ENCODE measurements at regions not wholly inside any gene's neighbourhood (a gene's known extent, or its start where the extent isn't known, plus 50 kb on each side); places are given as distances from the start of the nearest gene placed in this dataset.

DNA sequence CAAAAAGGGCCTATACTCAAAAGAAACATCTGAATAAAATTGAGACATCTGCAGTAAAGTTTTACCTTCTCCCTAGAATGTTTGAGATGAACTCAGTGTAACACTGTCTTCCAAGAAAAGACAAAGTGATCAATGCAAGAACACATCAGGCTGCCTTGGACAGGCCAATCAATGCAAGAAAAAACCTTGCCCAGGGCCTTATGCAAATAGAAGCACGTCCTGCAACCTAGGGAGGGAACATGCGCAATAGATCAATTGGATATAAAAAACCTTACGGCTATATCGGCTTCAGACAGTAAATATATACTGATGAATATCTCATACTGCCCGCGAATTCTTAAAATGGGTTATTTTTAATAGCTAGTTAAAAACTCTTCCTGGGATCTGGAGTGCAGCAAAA is 66.4 kb upstream of the POU5F2 start:
- H3K4me3 ChIP-seq (ENCODE audit: low read depth, low read length), result no peak overlapping the region
- no peak for DNase-seq (ENCODE audit: low read depth)
- TF ChIP-seq, protein P1, sequence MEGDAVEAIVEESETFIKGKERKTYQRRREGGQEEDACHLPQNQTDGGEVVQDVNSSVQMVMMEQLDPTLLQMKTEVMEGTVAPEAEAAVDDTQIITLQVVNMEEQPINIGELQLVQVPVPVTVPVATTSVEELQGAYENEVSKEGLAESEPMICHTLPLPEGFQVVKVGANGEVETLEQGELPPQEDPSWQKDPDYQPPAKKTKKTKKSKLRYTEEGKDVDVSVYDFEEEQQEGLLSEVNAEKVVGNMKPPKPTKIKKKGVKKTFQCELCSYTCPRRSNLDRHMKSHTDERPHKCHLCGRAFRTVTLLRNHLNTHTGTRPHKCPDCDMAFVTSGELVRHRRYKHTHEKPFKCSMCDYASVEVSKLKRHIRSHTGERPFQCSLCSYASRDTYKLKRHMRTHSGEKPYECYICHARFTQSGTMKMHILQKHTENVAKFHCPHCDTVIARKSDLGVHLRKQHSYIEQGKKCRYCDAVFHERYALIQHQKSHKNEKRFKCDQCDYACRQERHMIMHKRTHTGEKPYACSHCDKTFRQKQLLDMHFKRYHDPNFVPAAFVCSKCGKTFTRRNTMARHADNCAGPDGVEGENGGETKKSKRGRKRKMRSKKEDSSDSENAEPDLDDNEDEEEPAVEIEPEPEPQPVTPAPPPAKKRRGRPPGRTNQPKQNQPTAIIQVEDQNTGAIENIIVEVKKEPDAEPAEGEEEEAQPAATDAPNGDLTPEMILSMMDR (IDR thresholded peaks at IDR 0.05; ENCODE audit: insufficient read depth, low read depth, low read length), result no peak

DNA sequence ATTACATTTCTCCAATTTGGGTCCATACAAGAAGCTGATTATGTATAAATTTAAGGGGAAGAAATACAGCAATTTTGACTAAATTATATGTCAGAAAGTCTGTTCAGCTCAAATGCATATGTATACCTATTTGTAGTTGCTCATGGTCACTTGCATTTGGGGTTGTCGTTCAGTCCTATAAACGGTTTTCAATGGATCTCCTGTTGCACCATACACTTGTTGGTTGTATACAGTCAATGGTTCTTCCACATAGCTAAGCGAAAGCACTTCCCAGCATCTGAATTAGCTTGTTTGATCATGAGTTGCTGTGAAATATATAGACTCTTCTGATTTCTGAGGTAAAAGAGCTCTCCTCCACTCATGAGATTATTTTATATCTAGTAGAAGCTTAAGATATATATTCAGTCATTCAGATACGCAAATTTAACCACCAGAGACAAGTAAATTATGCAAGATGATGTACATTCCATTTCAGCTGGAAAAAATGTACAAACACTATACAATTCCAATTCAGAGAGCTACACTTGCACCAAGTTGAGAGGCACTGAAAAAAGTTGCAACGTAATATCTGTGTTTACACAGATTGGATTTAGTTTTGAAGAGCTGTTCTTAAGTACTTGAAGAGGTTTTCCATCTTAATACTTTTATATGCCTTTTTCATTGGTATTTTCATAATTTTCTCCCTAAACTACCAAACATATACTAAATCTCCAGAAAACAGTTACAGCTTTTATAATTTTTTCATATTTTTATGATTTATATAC is 64.4 kb upstream of the POU5F2 start:
- H3K4me3 ChIP-seq (ENCODE audit: low read depth, low read length), result no peak overlapping the region
- no peak for DNase-seq (ENCODE audit: low read depth)
- TF ChIP-seq, protein P1 (IDR thresholded peaks at IDR 0.05; ENCODE audit: insufficient read depth, low read depth, low read length), result no peak

DNA sequence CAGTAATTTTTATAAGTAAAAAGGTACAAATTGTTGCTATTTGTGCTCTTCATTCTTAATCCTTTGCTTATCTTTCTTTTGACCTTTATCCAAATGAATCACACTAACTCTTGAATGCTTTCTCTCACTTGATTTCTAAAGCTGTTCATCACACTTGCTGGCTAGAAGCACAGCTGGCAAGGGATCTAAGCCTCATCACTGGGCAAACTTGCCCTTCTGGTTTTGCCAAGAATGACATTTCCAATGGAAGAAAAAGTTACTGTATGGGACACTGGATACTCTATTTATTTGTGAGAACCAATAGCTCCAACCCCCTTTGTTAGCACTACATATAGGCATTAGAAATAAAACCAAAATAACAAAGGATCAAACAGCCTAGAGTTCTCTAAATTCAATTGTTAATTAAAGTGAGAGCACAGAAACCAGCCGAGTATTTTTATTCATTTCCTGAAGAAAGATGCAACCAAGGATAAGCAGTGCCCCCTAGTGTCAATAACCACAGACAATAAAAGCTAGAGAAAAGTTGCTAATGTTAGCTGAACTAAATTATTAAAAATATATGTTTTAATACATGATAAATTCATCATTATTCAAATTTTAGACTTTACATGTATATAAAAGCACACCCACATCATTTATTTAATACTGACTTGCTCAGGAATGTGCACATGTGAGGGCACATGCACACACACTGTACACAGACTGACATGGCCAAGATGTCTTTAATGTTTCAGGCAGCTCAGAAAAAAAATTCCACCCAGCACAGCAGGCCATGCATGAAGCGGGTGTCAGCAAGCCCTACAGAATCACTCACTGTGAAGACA is 59.8 kb upstream of the POU5F2 start:
- no peak overlapping the region for H3K4me3 ChIP-seq (ENCODE audit: low read depth, low read length)
- TF ChIP-seq, protein P1 (IDR thresholded peaks at IDR 0.05; ENCODE audit: insufficient read depth, low read depth, low read length), result peak; percentile 71
- DNase-seq (ENCODE audit: low read depth), result peak; percentile 67

DNA sequence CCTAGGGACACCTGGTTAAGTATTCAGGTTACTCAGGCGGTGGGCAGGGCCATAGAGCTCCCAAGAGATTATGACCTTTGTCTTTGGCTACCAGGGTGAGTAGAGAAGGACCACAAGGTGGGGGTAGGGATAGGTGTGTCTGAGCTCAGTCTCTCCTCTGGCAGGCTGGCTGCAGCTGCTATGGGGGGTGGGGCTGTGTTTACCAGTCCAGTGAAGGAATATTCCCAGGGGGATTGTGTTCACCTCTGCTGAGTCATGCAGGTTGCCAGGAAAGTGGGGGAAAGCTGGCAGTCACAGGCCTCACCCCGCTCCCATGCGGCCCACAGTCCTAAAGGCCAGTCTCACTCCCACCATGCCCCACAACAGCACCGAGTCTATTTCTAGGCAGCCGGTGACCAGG is 53.6 kb upstream of the POU5F2 start:
- TF ChIP-seq, protein P1 (IDR thresholded peaks at IDR 0.05; ENCODE audit: insufficient read depth, low read depth, low read length), result no peak
- no peak for DNase-seq (ENCODE audit: low read depth)
- no peak overlapping the region for H3K4me3 ChIP-seq (ENCODE audit: low read depth, low read length)

DNA sequence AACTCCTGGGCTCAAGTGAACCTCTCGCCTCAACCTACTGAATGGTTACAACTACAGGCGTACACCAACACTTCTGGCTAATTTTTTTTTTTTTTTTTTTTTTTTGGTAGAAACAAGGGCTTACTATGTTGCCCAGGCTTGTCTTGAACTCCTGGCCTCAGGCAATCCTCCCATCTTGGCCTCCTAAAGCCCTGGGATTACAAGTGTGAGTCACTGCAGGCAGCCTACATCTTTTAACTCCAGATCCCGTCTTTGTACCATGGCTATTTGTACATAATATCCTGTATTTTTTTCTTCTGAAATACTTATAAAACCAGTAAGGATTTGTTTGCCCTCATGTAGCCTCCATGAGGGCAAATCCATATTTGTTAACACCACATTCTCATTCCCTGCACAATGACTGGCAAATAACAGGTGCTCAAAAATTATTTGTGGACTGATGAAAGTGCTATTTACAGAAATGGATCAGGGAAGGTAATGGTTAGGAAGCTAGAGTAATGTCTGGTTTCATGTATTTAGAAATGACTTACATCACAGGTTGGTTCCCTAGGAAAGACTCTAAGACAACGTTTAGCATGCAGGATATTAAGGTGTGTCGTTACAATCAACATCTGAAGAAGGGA is 51.9 kb upstream of the POU5F2 start:
- DNase-seq (ENCODE audit: low read depth), result no peak
- H3K4me3 ChIP-seq (ENCODE audit: low read depth, low read length), result no peak overlapping the region
- TF ChIP-seq, protein P1 (IDR thresholded peaks at IDR 0.05; ENCODE audit: insufficient read depth, low read depth, low read length), result no peak

DNA sequence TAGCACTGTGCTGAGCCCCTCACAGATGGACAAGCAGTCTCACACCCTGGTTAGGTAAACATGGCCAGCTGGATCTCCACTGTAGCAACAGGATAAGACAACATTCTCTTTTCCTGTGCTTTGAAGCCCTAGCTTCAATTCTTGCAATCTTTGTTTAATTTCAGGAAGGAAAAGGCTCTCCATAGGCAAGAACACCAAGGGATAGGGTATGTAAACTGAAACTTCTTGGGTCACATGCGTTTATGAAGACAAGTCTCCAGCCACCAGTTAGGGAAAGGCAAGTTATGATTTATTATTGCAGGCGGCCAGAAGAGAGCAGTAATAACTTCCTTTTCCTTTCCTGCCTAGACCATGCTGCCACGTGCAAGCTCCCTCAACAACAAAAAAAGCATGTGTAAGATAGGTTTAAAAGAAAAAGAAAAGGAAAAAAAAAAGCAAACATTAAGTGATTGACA is 50.1 kb upstream of the POU5F2 start:
- TF ChIP-seq, protein P1 (IDR thresholded peaks at IDR 0.05; ENCODE audit: insufficient read depth, low read depth, low read length), result no peak
- H3K4me3 ChIP-seq (ENCODE audit: low read depth, low read length), result no peak overlapping the region
- DNase-seq (ENCODE audit: low read depth), result peak; percentile 55
